ENCODE measurements at regions not wholly inside any gene's neighbourhood (a gene's known extent, or its start where the extent isn't known, plus 50 kb on each side); places are given as distances from the start of the nearest gene placed in this dataset.

- TF ChIP-seq, protein P1, sequence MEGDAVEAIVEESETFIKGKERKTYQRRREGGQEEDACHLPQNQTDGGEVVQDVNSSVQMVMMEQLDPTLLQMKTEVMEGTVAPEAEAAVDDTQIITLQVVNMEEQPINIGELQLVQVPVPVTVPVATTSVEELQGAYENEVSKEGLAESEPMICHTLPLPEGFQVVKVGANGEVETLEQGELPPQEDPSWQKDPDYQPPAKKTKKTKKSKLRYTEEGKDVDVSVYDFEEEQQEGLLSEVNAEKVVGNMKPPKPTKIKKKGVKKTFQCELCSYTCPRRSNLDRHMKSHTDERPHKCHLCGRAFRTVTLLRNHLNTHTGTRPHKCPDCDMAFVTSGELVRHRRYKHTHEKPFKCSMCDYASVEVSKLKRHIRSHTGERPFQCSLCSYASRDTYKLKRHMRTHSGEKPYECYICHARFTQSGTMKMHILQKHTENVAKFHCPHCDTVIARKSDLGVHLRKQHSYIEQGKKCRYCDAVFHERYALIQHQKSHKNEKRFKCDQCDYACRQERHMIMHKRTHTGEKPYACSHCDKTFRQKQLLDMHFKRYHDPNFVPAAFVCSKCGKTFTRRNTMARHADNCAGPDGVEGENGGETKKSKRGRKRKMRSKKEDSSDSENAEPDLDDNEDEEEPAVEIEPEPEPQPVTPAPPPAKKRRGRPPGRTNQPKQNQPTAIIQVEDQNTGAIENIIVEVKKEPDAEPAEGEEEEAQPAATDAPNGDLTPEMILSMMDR (IDR thresholded peaks at IDR 0.05) = no peak
- TF ChIP-seq POLR2A (IDR thresholded peaks at IDR 0.05) = no peak
These were observed 303.5 kb upstream of the PDGFD start for GRCh38 chr11:104467404-104467803.
